ENCODE measurements at regions not wholly inside any gene's neighbourhood (a gene's known extent, or its start where the extent isn't known, plus 50 kb on each side); places are given as distances from the start of the nearest gene placed in this dataset.

DNA sequence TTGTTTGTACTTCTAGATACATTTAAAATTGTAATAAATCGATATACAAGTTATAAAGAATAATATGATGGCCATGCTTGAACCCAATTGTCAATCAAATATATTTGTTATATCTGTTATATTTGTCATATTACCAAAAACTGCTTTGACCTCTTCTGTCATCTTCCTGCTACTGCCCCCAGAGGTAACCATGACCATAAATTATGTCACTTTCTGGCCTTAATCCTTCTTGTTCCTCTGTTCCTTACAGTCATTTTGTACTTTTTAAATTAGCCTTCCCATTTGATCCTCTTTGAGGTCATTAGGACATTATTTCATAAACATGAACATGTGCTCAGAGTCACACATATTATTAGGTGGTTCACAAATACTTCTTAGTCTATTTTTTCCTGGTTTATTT lies 124.7 kb downstream of the HFE start:
- TF ChIP-seq POLR2A (IDR thresholded peaks at IDR 0.05; ENCODE audit: low read depth, low read length) = no peak
- no peak for TF ChIP-seq POU2F2 (IDR thresholded peaks at IDR 0.05; ENCODE audit: low read depth, low read length)
- no peak for TF ChIP-seq SPI1 (IDR thresholded peaks at IDR 0.05; ENCODE audit: low read depth, low read length)
- TF ChIP-seq TAF1 (IDR thresholded peaks at IDR 0.05; ENCODE audit: low read depth, low read length) = no peak
- TF ChIP-seq POLR2AphosphoS5 (IDR thresholded peaks at IDR 0.05; ENCODE audit: low read depth, low read length) = no peak
- no peak for TF ChIP-seq PAX5 (IDR thresholded peaks at IDR 0.05; ENCODE audit: insufficient read depth, low read length, severe bottlenecking)
- no peak for DNase-seq (ENCODE audit: insufficient read length, low spot score)
- FAIRE-seq = no peak

GRCh38 chr6:26213334-26214075 lies 126.3 kb downstream of the HFE start:
- no peak for FAIRE-seq
- no peak for TF ChIP-seq POLR2AphosphoS5 (IDR thresholded peaks at IDR 0.05; ENCODE audit: low read depth, low read length)
- TF ChIP-seq SPI1 (IDR thresholded peaks at IDR 0.05; ENCODE audit: low read depth, low read length) = no peak
- TF ChIP-seq POU2F2 (IDR thresholded peaks at IDR 0.05; ENCODE audit: low read depth, low read length) = no peak
- no peak for TF ChIP-seq TAF1 (IDR thresholded peaks at IDR 0.05; ENCODE audit: low read depth, low read length)
- no peak for TF ChIP-seq PAX5 (IDR thresholded peaks at IDR 0.05; ENCODE audit: insufficient read depth, low read length, severe bottlenecking)
- TF ChIP-seq POLR2A (IDR thresholded peaks at IDR 0.05; ENCODE audit: low read depth, low read length) = no peak

GRCh38 chr6:26214803-26215584 lies 127.8 kb downstream of the HFE start:
- no peak for FAIRE-seq
- no peak for DNase-seq (ENCODE audit: insufficient read length, low spot score)
- TF ChIP-seq TAF1 (IDR thresholded peaks at IDR 0.05; ENCODE audit: low read depth, low read length) (no peak), SPI1 (IDR thresholded peaks at IDR 0.05; ENCODE audit: low read depth, low read length) (no peak), POLR2AphosphoS5 (IDR thresholded peaks at IDR 0.05; ENCODE audit: low read depth, low read length) (no peak), POLR2A (IDR thresholded peaks at IDR 0.05; ENCODE audit: low read depth, low read length) (no peak), PAX5 (IDR thresholded peaks at IDR 0.05; ENCODE audit: insufficient read depth, low read length, severe bottlenecking) (no peak), POU2F2 (IDR thresholded peaks at IDR 0.05; ENCODE audit: low read depth, low read length) (no peak)

More at GRCh38 chr6:26213334-26214075, 126.3 kb downstream of the HFE start:
- no peak for DNase-seq (ENCODE audit: insufficient read length, low spot score)

- FAIRE-seq = peak; percentile 76
Measured at GRCh38 chr6:26215585-26216358, 128.5 kb downstream of the HFE start.

GRCh38 chr6:26216359-26216885 lies 129.2 kb downstream of the HFE start:
- peak; percentile 82 for TF ChIP-seq POU2F2 (IDR thresholded peaks at IDR 0.05; ENCODE audit: low read depth, low read length)
- peak; percentile 76 for TF ChIP-seq TAF1 (IDR thresholded peaks at IDR 0.05; ENCODE audit: low read depth, low read length)
- peak; percentile 98 for TF ChIP-seq POLR2A (IDR thresholded peaks at IDR 0.05; ENCODE audit: low read depth, low read length)
- peak; percentile 98 for TF ChIP-seq POLR2AphosphoS5 (IDR thresholded peaks at IDR 0.05; ENCODE audit: low read depth, low read length)
- no peak for TF ChIP-seq SPI1 (IDR thresholded peaks at IDR 0.05; ENCODE audit: low read depth, low read length)
- no peak for TF ChIP-seq PAX5 (IDR thresholded peaks at IDR 0.05; ENCODE audit: insufficient read depth, low read length, severe bottlenecking)
- FAIRE-seq = peak; percentile 94
- no peak for DNase-seq (ENCODE audit: insufficient read length, low spot score)

More at GRCh38 chr6:26215585-26216358, 128.5 kb downstream of the HFE start:
- no peak for DNase-seq (ENCODE audit: insufficient read length, low spot score)
- TF ChIP-seq SPI1 (IDR thresholded peaks at IDR 0.05; ENCODE audit: low read depth, low read length) (no peak), POLR2AphosphoS5 (IDR thresholded peaks at IDR 0.05; ENCODE audit: low read depth, low read length) (peak; percentile 49), POLR2A (IDR thresholded peaks at IDR 0.05; ENCODE audit: low read depth, low read length) (peak; percentile 65), TAF1 (IDR thresholded peaks at IDR 0.05; ENCODE audit: low read depth, low read length) (no peak), PAX5 (IDR thresholded peaks at IDR 0.05; ENCODE audit: insufficient read depth, low read length, severe bottlenecking) (peak; percentile 76), POU2F2 (IDR thresholded peaks at IDR 0.05; ENCODE audit: low read depth, low read length) (no peak; the same call in 1 of the 2 replicates)

- DNase-seq (ENCODE audit: insufficient read length, low spot score) (no peak), FAIRE-seq (peak; percentile 90)
- TF ChIP-seq SPI1 (IDR thresholded peaks at IDR 0.05; ENCODE audit: low read depth, low read length) (no peak), TAF1 (IDR thresholded peaks at IDR 0.05; ENCODE audit: low read depth, low read length) (no peak; the same call in 1 of the 2 replicates), POU2F2 (IDR thresholded peaks at IDR 0.05; ENCODE audit: low read depth, low read length) (peak; percentile 83), POLR2A (IDR thresholded peaks at IDR 0.05; ENCODE audit: low read depth, low read length) (peak; percentile 87), POLR2AphosphoS5 (IDR thresholded peaks at IDR 0.05; ENCODE audit: low read depth, low read length) (peak; percentile 90), PAX5 (IDR thresholded peaks at IDR 0.05; ENCODE audit: insufficient read depth, low read length, severe bottlenecking) (peak; percentile 61)
Measured at GRCh38 chr6:26216886-26217713, 129.9 kb downstream of the HFE start.

DNA sequence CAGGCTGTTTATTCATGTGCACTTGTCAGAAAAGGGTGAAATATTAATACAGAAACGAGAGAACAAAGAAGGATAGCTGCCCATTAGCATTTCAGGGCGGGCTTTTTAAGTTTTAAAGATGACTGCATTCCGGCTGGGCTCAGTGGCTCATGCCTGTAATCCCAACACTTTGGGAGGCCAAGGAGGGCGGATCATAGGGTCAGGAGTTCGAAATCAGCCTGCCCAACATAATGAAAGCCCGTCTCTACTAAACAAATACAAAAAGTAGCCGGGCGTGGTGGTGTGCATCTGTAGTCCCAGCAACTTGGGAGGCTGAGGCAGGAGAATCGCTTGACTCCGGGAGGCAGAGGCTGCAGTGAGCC lies 130.5 kb downstream of the HFE start:
- no peak for FAIRE-seq
- no peak for TF ChIP-seq POU2F2 (IDR thresholded peaks at IDR 0.05; ENCODE audit: low read depth, low read length)
- no peak for TF ChIP-seq POLR2A (IDR thresholded peaks at IDR 0.05; ENCODE audit: low read depth, low read length)
- TF ChIP-seq SPI1 (IDR thresholded peaks at IDR 0.05; ENCODE audit: low read depth, low read length) = no peak
- no peak for TF ChIP-seq PAX5 (IDR thresholded peaks at IDR 0.05; ENCODE audit: insufficient read depth, low read length, severe bottlenecking)
- no peak for TF ChIP-seq TAF1 (IDR thresholded peaks at IDR 0.05; ENCODE audit: low read depth, low read length)
- TF ChIP-seq POLR2AphosphoS5 (IDR thresholded peaks at IDR 0.05; ENCODE audit: low read depth, low read length) = no peak
- no peak for DNase-seq (ENCODE audit: insufficient read length, low spot score)

DNA sequence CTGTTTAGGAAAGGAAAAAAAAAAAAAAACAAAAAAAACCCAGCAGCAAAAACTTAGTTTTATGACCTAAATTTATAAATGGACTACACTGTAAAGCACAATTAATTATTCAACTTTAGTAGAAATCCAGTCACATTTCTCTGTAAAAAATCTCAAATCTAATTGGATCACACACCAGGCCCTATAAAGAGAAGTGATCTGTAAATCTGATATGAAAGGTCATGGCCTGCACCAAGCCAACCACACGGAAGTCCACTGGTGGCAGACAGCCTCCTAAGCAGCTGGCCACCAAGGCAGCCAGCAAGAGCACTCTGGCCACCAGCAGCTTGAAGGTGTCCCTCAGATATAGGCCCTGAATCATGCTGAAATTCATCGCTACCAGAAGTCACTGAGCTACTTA lies 131.6 kb downstream of the HFE start:
- DNase-seq (ENCODE audit: insufficient read length, low spot score) (no peak), FAIRE-seq (no peak)
- TF ChIP-seq SPI1 (IDR thresholded peaks at IDR 0.05; ENCODE audit: low read depth, low read length) = no peak
- no peak for TF ChIP-seq PAX5 (IDR thresholded peaks at IDR 0.05; ENCODE audit: insufficient read depth, low read length, severe bottlenecking)
- TF ChIP-seq POLR2A (IDR thresholded peaks at IDR 0.05; ENCODE audit: low read depth, low read length) = no peak
- TF ChIP-seq POLR2AphosphoS5 (IDR thresholded peaks at IDR 0.05; ENCODE audit: low read depth, low read length) = no peak
- TF ChIP-seq TAF1 (IDR thresholded peaks at IDR 0.05; ENCODE audit: low read depth, low read length) = no peak

Measured in GM12891 (cell line).